ENCODE measurements at regions not wholly inside any gene's neighbourhood (a gene's known extent, or its start where the extent isn't known, plus 50 kb on each side); places are given as distances from the start of the nearest gene placed in this dataset.
"Not testable (repeated sequence)": the region's sequence is repeated elsewhere in the genome, so short reads cannot be mapped to it uniquely, and the experiment has no call there.

- peak overlapping the region in 5 of 21 experiments; percentile 11 to 65 (median 48) for H3K27ac ChIP-seq
These were observed 88.9 kb upstream of the NT5E start for GRCh38 chr6:85360794-85361642.

GRCh38 chr6:85357651-85358050 is 92.2 kb upstream of the NT5E start:
- H3K27ac ChIP-seq, result no peak overlapping the region
- H3K4me3 ChIP-seq, result no peak overlapping the region

More at GRCh38 chr6:85360794-85361642, 88.9 kb upstream of the NT5E start:
- no peak overlapping the region for H3K4me3 ChIP-seq

GRCh38 chr6:85356743-85357142 is 93.1 kb upstream of the NT5E start:
- H3K4me3 ChIP-seq, H3K27ac ChIP-seq: not testable (repeated sequence)

- Histone ChIP-seq H3K27ac (no peak overlapping the region), H3K4me3 (no peak overlapping the region)
These were observed 94.1 kb upstream of the NT5E start for GRCh38 chr6:85355816-85356215.

- Histone ChIP-seq H3K4me3 (no peak overlapping the region), H3K27ac (no peak overlapping the region)
These were observed 94.9 kb upstream of the NT5E start for GRCh38 chr6:85354761-85355618.

- Histone ChIP-seq H3K27ac (no peak overlapping the region), H3K4me3 (no peak overlapping the region)
These were observed 96.9 kb upstream of the NT5E start for GRCh38 chr6:85353012-85353411.

- H3K27ac ChIP-seq, result no peak overlapping the region
These were observed 101.2 kb upstream of the NT5E start for GRCh38 chr6:85348643-85349042.

GRCh38 chr6:85347812-85348211 is 102.1 kb upstream of the NT5E start:
- no peak overlapping the region for H3K4me3 ChIP-seq
- H3K27ac ChIP-seq, result no peak overlapping the region

More at GRCh38 chr6:85348643-85349042, 101.2 kb upstream of the NT5E start:
- H3K4me3 ChIP-seq, result no peak overlapping the region

GRCh38 chr6:85346196-85346595 is 103.7 kb upstream of the NT5E start:
- no peak overlapping the region for H3K4me3 ChIP-seq

GRCh38 chr6:85344996-85345395 is 104.9 kb upstream of the NT5E start:
- Histone ChIP-seq H3K27ac (no peak overlapping the region), H3K4me3 (no peak overlapping the region)

More at GRCh38 chr6:85346196-85346595, 103.7 kb upstream of the NT5E start:
- no peak overlapping the region for H3K27ac ChIP-seq

GRCh38 chr6:85343428-85343827 is 106.5 kb upstream of the NT5E start:
- Histone ChIP-seq H3K4me3 (no peak overlapping the region), H3K27ac (no peak overlapping the region)

- no peak overlapping the region for H3K27ac ChIP-seq
These were observed 120.7 kb upstream of the NT5E start for GRCh38 chr6:85329196-85329595.

GRCh38 chr6:85325811-85326210 is 124.1 kb upstream of the NT5E start:
- H3K27ac ChIP-seq, H3K4me3 ChIP-seq: not testable (repeated sequence)

More at GRCh38 chr6:85329196-85329595, 120.7 kb upstream of the NT5E start:
- H3K4me3 ChIP-seq, result no peak overlapping the region

GRCh38 chr6:85323435-85324040 is 126.3 kb upstream of the NT5E start:
- Histone ChIP-seq H3K4me3 (no peak overlapping the region), H3K27ac (no peak overlapping the region)

- Histone ChIP-seq H3K27ac (no peak overlapping the region), H3K4me3 (no peak overlapping the region)
These were observed 127.3 kb upstream of the NT5E start for GRCh38 chr6:85322446-85323105.

GRCh38 chr6:85321906-85322305 is 128.0 kb upstream of the NT5E start:
- no peak overlapping the region for H3K27ac ChIP-seq
- no peak overlapping the region for H3K4me3 ChIP-seq

- Histone ChIP-seq H3K4me3 (no peak overlapping the region), H3K27ac (no peak overlapping the region)
These were observed 135.3 kb upstream of the NT5E start for GRCh38 chr6:85314586-85314985.

GRCh38 chr6:85300581-85300980 is 149.3 kb upstream of the NT5E start:
- Histone ChIP-seq H3K4me3 (no peak overlapping the region), H3K27ac (no peak overlapping the region)

GRCh38 chr6:85298553-85298952 is 151.3 kb upstream of the NT5E start:
- Histone ChIP-seq H3K27ac (no peak overlapping the region), H3K4me3 (no peak overlapping the region)

GRCh38 chr6:85291326-85291725 is 158.6 kb upstream of the NT5E start:
- Histone ChIP-seq H3K4me3 (no peak overlapping the region), H3K27ac (no peak overlapping the region)

Data from skin epidermis (tissue), 12 donors.